DND-41 (cell line): ENCODE measurements at regions not wholly inside any gene's neighbourhood (a gene's known extent, or its start where the extent isn't known, plus 50 kb on each side); places are given as distances from the start of the nearest gene placed in this dataset.

ENCODE experiments used
- ATAC-seq: fragments of 200-7000 bp; cut with Tn5 transposase; 3 replicates; pipeline ENCODE4 v1.9.1; 2021; ENCODE audit warnings: low read depth; ENCODE audit not compliant: insufficient read depth
- DNase-seq: peaks from one replicate; pipeline ENCODE4 v3.0.0-alpha.2; 2020
- H2AFZ ChIP-seq: 2 replicates; pipeline ENCODE4 v1.6.0; 2012; ENCODE audit warnings: low read depth, low read length
- H3K27ac ChIP-seq: 2 replicates; pipeline ENCODE4 v1.5.1; 2012; ENCODE audit warnings: low read length, inconsistent platforms
- H3K27me3 ChIP-seq: fragments of 200-600 bp; sonication (generic); 2 replicates; pipeline ENCODE4 v1.6.0; 2012; ENCODE audit warnings: low read length, mild to moderate bottlenecking, inconsistent platforms; ENCODE audit not compliant: insufficient read depth, poor library complexity
- H3K36me3 ChIP-seq: 2 replicates; pipeline ENCODE4 v1.5.1; 2012; ENCODE audit warnings: low read length, inconsistent platforms; ENCODE audit not compliant: insufficient read depth
- H3K4me1 ChIP-seq: 2 replicates; pipeline ENCODE4 v1.5.1; 2012; ENCODE audit warnings: mild to moderate bottlenecking, low read length; ENCODE audit not compliant: insufficient read depth
- H3K4me2 ChIP-seq: 2 replicates; pipeline ENCODE4 v1.6.0; 2012; ENCODE audit warnings: mild to moderate bottlenecking, moderate library complexity, low read length, inconsistent platforms; ENCODE audit not compliant: insufficient read depth
- H3K4me3 ChIP-seq, 2 experiments: fragments of 200-600 bp in 1 of 2; shearing (Covaris generic) in 1 of 2; 2 replicates each; pipeline ENCODE4 v1.5.1; 2012 to 2016; ENCODE audit warnings: inconsistent platforms in 2 of 2, low read length in 2 of 2, mild to moderate bottlenecking in 2 of 2, low read depth in 1 of 2, moderate library complexity in 1 of 2
- H3K79me2 ChIP-seq: 2 replicates; pipeline ENCODE4 v1.6.0; 2012; ENCODE audit warnings: low read length, inconsistent platforms; ENCODE audit not compliant: insufficient read depth
- H3K9ac ChIP-seq: 2 replicates; pipeline ENCODE4 v1.6.0; 2012; ENCODE audit warnings: low read depth, mild to moderate bottlenecking, inconsistent platforms, low read length, moderate library complexity
- H3K9me3 ChIP-seq: 2 replicates; pipeline ENCODE4 v1.5.1; 2012; ENCODE audit warnings: low read length, moderate library complexity, mild to moderate bottlenecking, inconsistent platforms; ENCODE audit not compliant: insufficient read depth, severe bottlenecking
- H4K20me1 ChIP-seq: 2 replicates; pipeline ENCODE4 v1.6.0; 2012; ENCODE audit warnings: low read length; ENCODE audit not compliant: insufficient read depth
- EZH2 ChIP-seq: IDR thresholded peaks from 3 replicates; pipeline ENCODE4 v1.6.1; 2012; ENCODE audit warnings: borderline replicate concordance, low read depth, mild to moderate bottlenecking, moderate library complexity, low read length, inconsistent platforms; ENCODE audit not compliant: severe bottlenecking
- TF ChIP-seq, protein P1 (sequence below): IDR thresholded peaks from 2 replicates; pipeline ENCODE4 v1.5.1; 2012; ENCODE audit warnings: borderline replicate concordance, low read length, moderate library complexity, mild to moderate bottlenecking; ENCODE audit not compliant: poor library complexity, severe bottlenecking; ENCODE audit errors: extremely low read depth

GRCh38 chr18:40653682-40654081, 1301.4 kb upstream of the PIK3C3 start:
- Histone ChIP-seq H3K36me3 (no peaks in the 10 kb centered on the region), H4K20me1 (no peaks in the 10 kb centered on the region), H3K4me2 (no peak overlapping the region), H3K4me1 (no peaks in the 10 kb centered on the region), H3K9me3 (no peaks in the 10 kb centered on the region), H3K27me3 (no peaks in the 10 kb centered on the region), H3K79me2 (no peaks in the 10 kb centered on the region), H3K27ac (no peak overlapping the region), H3K4me3 (no peak overlapping the region), H2AFZ (no peak overlapping the region), H3K9ac (no peak overlapping the region)
- TF ChIP-seq EZH2, result no peak
- TF ChIP-seq, protein P1, sequence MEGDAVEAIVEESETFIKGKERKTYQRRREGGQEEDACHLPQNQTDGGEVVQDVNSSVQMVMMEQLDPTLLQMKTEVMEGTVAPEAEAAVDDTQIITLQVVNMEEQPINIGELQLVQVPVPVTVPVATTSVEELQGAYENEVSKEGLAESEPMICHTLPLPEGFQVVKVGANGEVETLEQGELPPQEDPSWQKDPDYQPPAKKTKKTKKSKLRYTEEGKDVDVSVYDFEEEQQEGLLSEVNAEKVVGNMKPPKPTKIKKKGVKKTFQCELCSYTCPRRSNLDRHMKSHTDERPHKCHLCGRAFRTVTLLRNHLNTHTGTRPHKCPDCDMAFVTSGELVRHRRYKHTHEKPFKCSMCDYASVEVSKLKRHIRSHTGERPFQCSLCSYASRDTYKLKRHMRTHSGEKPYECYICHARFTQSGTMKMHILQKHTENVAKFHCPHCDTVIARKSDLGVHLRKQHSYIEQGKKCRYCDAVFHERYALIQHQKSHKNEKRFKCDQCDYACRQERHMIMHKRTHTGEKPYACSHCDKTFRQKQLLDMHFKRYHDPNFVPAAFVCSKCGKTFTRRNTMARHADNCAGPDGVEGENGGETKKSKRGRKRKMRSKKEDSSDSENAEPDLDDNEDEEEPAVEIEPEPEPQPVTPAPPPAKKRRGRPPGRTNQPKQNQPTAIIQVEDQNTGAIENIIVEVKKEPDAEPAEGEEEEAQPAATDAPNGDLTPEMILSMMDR, result no peak
- DNase-seq, result no peak
- no peak for ATAC-seq

- TF ChIP-seq EZH2, result no peak
- TF ChIP-seq, protein P1, result no peak
- H3K4me2 ChIP-seq, result no peak overlapping the region
- H3K27ac ChIP-seq, result no peak overlapping the region
- H3K9me3 ChIP-seq, result no peaks in the 10 kb centered on the region
- H3K79me2 ChIP-seq, result no peaks in the 10 kb centered on the region
- H3K27me3 ChIP-seq, result no peaks in the 10 kb centered on the region
- ATAC-seq (no peak), DNase-seq (no peak)
- H3K36me3 ChIP-seq, result no peaks in the 10 kb centered on the region
- H4K20me1 ChIP-seq, result no peaks in the 10 kb centered on the region
- H3K4me1 ChIP-seq, result no peaks in the 10 kb centered on the region
- H2AFZ ChIP-seq, result no peak overlapping the region
- H3K9ac ChIP-seq, result no peak overlapping the region
- no peak overlapping the region for H3K4me3 ChIP-seq
Measured at GRCh38 chr18:40652321-40652720, 1302.7 kb upstream of the PIK3C3 start.

DNA sequence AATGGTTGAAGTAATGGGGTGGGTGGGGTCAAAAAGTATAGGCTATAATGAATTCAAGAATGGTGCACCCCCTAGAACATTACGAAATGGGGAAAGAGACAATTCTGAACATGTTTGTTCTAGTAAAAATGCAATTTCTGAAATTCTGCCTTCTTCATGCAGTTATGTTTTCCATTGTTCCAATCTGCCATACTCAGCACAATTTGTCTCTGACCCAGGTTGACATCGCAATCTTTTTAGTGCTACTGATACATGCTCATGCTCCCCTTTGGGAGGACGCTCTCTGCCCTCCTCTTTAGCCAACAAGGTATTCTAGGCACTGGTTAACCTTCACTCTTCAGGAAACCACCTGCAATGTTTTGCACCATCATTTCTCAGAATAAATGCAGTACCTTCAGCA, 1303.9 kb upstream of the PIK3C3 start:
- no peak overlapping the region for H3K4me2 ChIP-seq
- H3K4me3 ChIP-seq, result no peak overlapping the region
- no peak overlapping the region for H3K27ac ChIP-seq
- H3K9ac ChIP-seq, result no peak overlapping the region
- ATAC-seq (no peak), DNase-seq (no peak)
- H4K20me1 ChIP-seq, result no peaks in the 10 kb centered on the region
- TF ChIP-seq, protein P1, result no peak
- no peak for TF ChIP-seq EZH2
- H2AFZ ChIP-seq, result no peak overlapping the region
- no peaks in the 10 kb centered on the region for H3K79me2 ChIP-seq
- no peaks in the 10 kb centered on the region for H3K9me3 ChIP-seq
- H3K27me3 ChIP-seq, result no peaks in the 10 kb centered on the region
- H3K36me3 ChIP-seq, result no peaks in the 10 kb centered on the region
- H3K4me1 ChIP-seq, result no peaks in the 10 kb centered on the region

- no peaks in the 10 kb centered on the region for H3K4me1 ChIP-seq
- H4K20me1 ChIP-seq, result no peaks in the 10 kb centered on the region
- H2AFZ ChIP-seq, result no peak overlapping the region
- H3K4me2 ChIP-seq, result no peak overlapping the region
- H3K36me3 ChIP-seq, result no peaks in the 10 kb centered on the region
- H3K9ac ChIP-seq, result no peak overlapping the region
- no peaks in the 10 kb centered on the region for H3K9me3 ChIP-seq
- no peaks in the 10 kb centered on the region for H3K27me3 ChIP-seq
- no peak overlapping the region for H3K27ac ChIP-seq
- TF ChIP-seq, protein P1, result no peak
- TF ChIP-seq EZH2, result no peak
- ATAC-seq (no peak), DNase-seq (no peak)
- no peaks in the 10 kb centered on the region for H3K79me2 ChIP-seq
- no peak overlapping the region for H3K4me3 ChIP-seq
Measured at GRCh38 chr18:40642692-40643229, 1312.3 kb upstream of the PIK3C3 start.
